Right cardiac atrium (tissue), 5 donors: ENCODE measurements at regions not wholly inside any gene's neighbourhood (a gene's known extent, or its start where the extent isn't known, plus 50 kb on each side); places are given as distances from the start of the nearest gene placed in this dataset.

Experiments used
- ATAC-seq, 2 donors: fragments of 200-7000 bp; cut with Tn5 transposase; one replicate each; pipeline versions ENCODE4 v1.8.0 to v1.9.1; 2020; ENCODE audit warnings: moderate library complexity in 2 of 2, mild to moderate bottlenecking in 1 of 2
- DNase-seq, 3 donors: peaks; one replicate each; pipeline ENCODE4 v3.0.0-alpha.2; 2020
- H3K27ac ChIP-seq: one replicate; pipeline ENCODE4 v1.5.1; 2013; ENCODE audit warnings: mild to moderate bottlenecking, low read length, control low read depth, moderate library complexity
- H3K27me3 ChIP-seq: one replicate; pipeline ENCODE4 v1.6.1; 2013; ENCODE audit not compliant: control insufficient read depth, insufficient read depth
- H3K4me1 ChIP-seq: one replicate; pipeline ENCODE4 v1.6.1; 2013; ENCODE audit warnings: low read length; ENCODE audit not compliant: control insufficient read depth, insufficient read depth
- H3K4me3 ChIP-seq: one replicate; pipeline ENCODE4 v1.5.1; 2013; ENCODE audit warnings: low read length, control low read depth
- H3K9me3 ChIP-seq: one replicate; pipeline ENCODE4 v1.6.1; 2013; ENCODE audit warnings: low read length; ENCODE audit not compliant: control insufficient read depth
- whole genome bisulfite sequencing: extraction: QIAGEN DNeasy Blood & Tissue Kit; methylation state at CpG from one replicate; pipeline ENCODE4 v1.1.7; 2013; 5-methylcytosine and 5-hydroxymethylcytosine counted together
- intact Hi-C, 4 donors: fragments of 100-400 bp; cut with DNase I; formaldehyde crosslinking; loops; one replicate each; pipeline versions ENCODE4 v1.11.0 to v1.14.0; 2022 to 2023
- donor health status: healthy with polysubstance abuse.
- donor health status: DM: no; HTN: yes; CAD: no.
- donor health status: DM: no; HTN: no; CAD: no.
- donor health status: DM: no; HTN: yes; CAD: no; lungs with severe emphysema.
- donor health status: DM: yes; HTN: yes; CAD: no.

- H3K9me3 ChIP-seq: no peaks in the 10 kb centered on the region
- 76% methylated on average over 2 of the region's 2 CpGs for WGBS
- intact Hi-C loops: no loop called here
- no peaks in the 10 kb centered on the region for H3K27me3 ChIP-seq
- H3K4me3 ChIP-seq: no peak overlapping the region
- ATAC-seq (no peak), DNase-seq (no peak)
- H3K27ac ChIP-seq: no peak overlapping the region
- no peaks in the 10 kb centered on the region for H3K4me1 ChIP-seq
Observed at GRCh38 chr4:95998311-95998710, 158.4 kb downstream of the PDHA2 start.

GRCh38 chr4:96003951-96004740 lies 164.3 kb downstream of the PDHA2 start:
- intact Hi-C loops: no loop called here
- DNase-seq: no peak

GRCh38 chr4:96009427-96010119 lies 169.7 kb downstream of the PDHA2 start:
- no peak for DNase-seq
- ATAC-seq: no peak
- WGBS: 31% methylated on average over 1 of the region's 1 CpG
- H3K27ac ChIP-seq: no peak overlapping the region
- no peak overlapping the region for H3K4me3 ChIP-seq
- intact Hi-C loops: no loop called here
- H3K4me1 ChIP-seq: no peaks in the 10 kb centered on the region
- no peaks in the 10 kb centered on the region for H3K27me3 ChIP-seq
- no peaks in the 10 kb centered on the region for H3K9me3 ChIP-seq

More at GRCh38 chr4:96003951-96004740, 164.3 kb downstream of the PDHA2 start:
- Histone ChIP-seq H3K4me1 (no peaks in the 10 kb centered on the region), H3K9me3 (no peaks in the 10 kb centered on the region), H3K27me3 (no peaks in the 10 kb centered on the region), H3K4me3 (no peak overlapping the region), H3K27ac (no peak overlapping the region)
- 58% methylated on average over 8 of the region's 8 CpGs for WGBS
- no peak for ATAC-seq

GRCh38 chr4:96012687-96013086 lies 172.8 kb downstream of the PDHA2 start:
- Histone ChIP-seq H3K27me3 (no peaks in the 10 kb centered on the region), H3K27ac (no peak overlapping the region), H3K4me1 (peaks cover 2% of the 10 kb centered on the region), H3K4me3 (no peak overlapping the region), H3K9me3 (no peaks in the 10 kb centered on the region)
- DNase-seq: no peak
- ATAC-seq: no peak
- intact Hi-C loops: no loop called here
- WGBS: 84% methylated on average over 2 of the region's 2 CpGs

GRCh38 chr4:96016634-96017299 lies 176.9 kb downstream of the PDHA2 start:
- DNase-seq: peak in 1 of 3 donors; percentile 18
- Histone ChIP-seq H3K4me1 (peaks cover 2% of the 10 kb centered on the region), H3K9me3 (no peaks in the 10 kb centered on the region), H3K27ac (no peak overlapping the region), H3K27me3 (no peaks in the 10 kb centered on the region), H3K4me3 (no peak overlapping the region)
- peak; percentile 85 to 89 for ATAC-seq
- 37% methylated on average over 4 of the region's 4 CpGs for WGBS
- intact Hi-C loops: no loop called here

GRCh38 chr4:96025011-96025410 lies 185.1 kb downstream of the PDHA2 start:
- Histone ChIP-seq H3K9me3 (no peaks in the 10 kb centered on the region), H3K4me3 (no peak overlapping the region), H3K4me1 (no peaks in the 10 kb centered on the region), H3K27me3 (no peaks in the 10 kb centered on the region), H3K27ac (no peak overlapping the region)
- intact Hi-C loops: no loop called here
- ATAC-seq (no peak), DNase-seq (no peak)
- WGBS: 54% methylated on average over 1 of the region's 1 CpG

GRCh38 chr4:96035727-96036126 lies 195.8 kb downstream of the PDHA2 start:
- ATAC-seq: no peak
- Histone ChIP-seq H3K4me1 (no peaks in the 10 kb centered on the region), H3K27me3 (no peaks in the 10 kb centered on the region), H3K9me3 (no peaks in the 10 kb centered on the region), H3K4me3 (no peak overlapping the region), H3K27ac (no peak overlapping the region)
- intact Hi-C loops: no loop called here
- DNase-seq: no peak

- 74% methylated on average over 3 of the region's 3 CpGs for WGBS
- Histone ChIP-seq H3K27me3 (no peaks in the 10 kb centered on the region), H3K4me1 (no peaks in the 10 kb centered on the region), H3K27ac (no peak overlapping the region), H3K9me3 (no peaks in the 10 kb centered on the region), H3K4me3 (no peak overlapping the region)
- ATAC-seq: no peak
- intact Hi-C loops: no loop called here
- DNase-seq: no peak
Observed at GRCh38 chr4:96036781-96037180, 196.9 kb downstream of the PDHA2 start.

GRCh38 chr4:96037705-96038104 lies 197.8 kb downstream of the PDHA2 start:
- DNase-seq (no peak), ATAC-seq (no peak)
- Histone ChIP-seq H3K27ac (no peak overlapping the region), H3K27me3 (no peaks in the 10 kb centered on the region), H3K4me3 (no peak overlapping the region), H3K9me3 (no peaks in the 10 kb centered on the region), H3K4me1 (no peaks in the 10 kb centered on the region)
- intact Hi-C loops: no loop called here
- 64% methylated on average over 2 of the region's 2 CpGs for WGBS

- Histone ChIP-seq H3K27ac (no peak overlapping the region), H3K4me1 (no peaks in the 10 kb centered on the region), H3K4me3 (no peak overlapping the region), H3K27me3 (no peaks in the 10 kb centered on the region), H3K9me3 (no peaks in the 10 kb centered on the region)
- 38% methylated on average over 1 of the region's 1 CpG for WGBS
- intact Hi-C loops: no loop called here
- no peak for ATAC-seq
- DNase-seq: no peak
Observed at GRCh38 chr4:96039217-96039616, 199.3 kb downstream of the PDHA2 start.

- Histone ChIP-seq H3K4me3 (no peak overlapping the region), H3K27ac (no peak overlapping the region), H3K4me1 (no peaks in the 10 kb centered on the region), H3K27me3 (no peaks in the 10 kb centered on the region), H3K9me3 (no peaks in the 10 kb centered on the region)
- intact Hi-C loops: no loop called here
- ATAC-seq (no peak), DNase-seq (no peak)
- WGBS: 58% methylated on average over 2 of the region's 2 CpGs
Observed at GRCh38 chr4:96039803-96040436, 200.0 kb downstream of the PDHA2 start.
